WERI-Rb-1 (cell line): ENCODE measurements at regions not wholly inside any gene's neighbourhood (a gene's known extent, or its start where the extent isn't known, plus 50 kb on each side); places are given as distances from the start of the nearest gene placed in this dataset.

Experiments used
- DNase-seq: peaks from one replicate; pipeline ENCODE4 v3.0.0-alpha.2; 2020
- H3K27ac ChIP-seq: fragments of 250-450 bp; sonication (Bioruptor Pico); 2 replicates; pipeline ENCODE4 v1.5.1; 2020; ENCODE audit warnings: mild to moderate bottlenecking, moderate library complexity
- H3K27me3 ChIP-seq: fragments of 250-450 bp; sonication (Bioruptor Pico); 2 replicates; pipeline ENCODE4 v1.5.1; 2021; ENCODE audit warnings: mild to moderate bottlenecking, low read depth, moderate library complexity; ENCODE audit not compliant: insufficient read depth, severe bottlenecking
- H3K36me3 ChIP-seq: fragments of 250-450 bp; sonication (Bioruptor Pico); 2 replicates; pipeline ENCODE4 v1.5.1; 2020; ENCODE audit warnings: mild to moderate bottlenecking, moderate library complexity
- H3K4me3 ChIP-seq: 2 replicates; pipeline ENCODE4 v1.5.1; 2011; ENCODE audit warnings: low read depth, mild to moderate bottlenecking, control low read depth, low read length
- H3K9me3 ChIP-seq: fragments of 250-450 bp; sonication (Bioruptor Pico); 2 replicates; pipeline ENCODE4 v1.5.1; 2021; ENCODE audit warnings: mild to moderate bottlenecking, moderate library complexity; ENCODE audit not compliant: severe bottlenecking
- TF ChIP-seq, protein P1 (sequence below): IDR thresholded peaks from 2 replicates; pipeline ENCODE4 v1.5.1; 2011; ENCODE audit warnings: low read depth, mild to moderate bottlenecking, control low read depth, inconsistent platforms, low read length

DNA sequence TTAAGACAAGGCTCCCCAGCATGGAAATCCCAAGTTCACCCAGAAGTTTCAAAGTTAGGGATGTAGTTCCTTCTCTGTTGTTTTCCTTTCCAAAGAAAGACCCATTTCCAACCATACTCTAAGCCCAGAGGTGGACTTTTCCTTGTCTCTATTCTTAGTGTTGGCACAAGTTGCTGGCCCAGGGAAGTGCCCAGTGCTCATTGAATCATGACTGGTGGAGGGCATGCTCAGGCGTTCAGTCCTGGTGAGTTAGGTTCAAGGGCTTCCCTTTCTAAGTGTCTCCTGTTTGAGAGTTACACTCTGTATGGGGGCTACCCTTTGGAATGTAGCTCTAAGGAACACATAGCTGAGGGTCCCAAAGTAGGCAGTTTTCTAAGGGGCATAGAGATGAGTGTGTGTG lies 389.5 kb downstream of the KCNRG start:
- Histone ChIP-seq H3K4me3 (no peak overlapping the region), H3K36me3 (no peaks in the 10 kb centered on the region), H3K27me3 (no peaks in the 10 kb centered on the region), H3K9me3 (no peaks in the 10 kb centered on the region), H3K27ac (no peak overlapping the region)
- TF ChIP-seq, protein P1, sequence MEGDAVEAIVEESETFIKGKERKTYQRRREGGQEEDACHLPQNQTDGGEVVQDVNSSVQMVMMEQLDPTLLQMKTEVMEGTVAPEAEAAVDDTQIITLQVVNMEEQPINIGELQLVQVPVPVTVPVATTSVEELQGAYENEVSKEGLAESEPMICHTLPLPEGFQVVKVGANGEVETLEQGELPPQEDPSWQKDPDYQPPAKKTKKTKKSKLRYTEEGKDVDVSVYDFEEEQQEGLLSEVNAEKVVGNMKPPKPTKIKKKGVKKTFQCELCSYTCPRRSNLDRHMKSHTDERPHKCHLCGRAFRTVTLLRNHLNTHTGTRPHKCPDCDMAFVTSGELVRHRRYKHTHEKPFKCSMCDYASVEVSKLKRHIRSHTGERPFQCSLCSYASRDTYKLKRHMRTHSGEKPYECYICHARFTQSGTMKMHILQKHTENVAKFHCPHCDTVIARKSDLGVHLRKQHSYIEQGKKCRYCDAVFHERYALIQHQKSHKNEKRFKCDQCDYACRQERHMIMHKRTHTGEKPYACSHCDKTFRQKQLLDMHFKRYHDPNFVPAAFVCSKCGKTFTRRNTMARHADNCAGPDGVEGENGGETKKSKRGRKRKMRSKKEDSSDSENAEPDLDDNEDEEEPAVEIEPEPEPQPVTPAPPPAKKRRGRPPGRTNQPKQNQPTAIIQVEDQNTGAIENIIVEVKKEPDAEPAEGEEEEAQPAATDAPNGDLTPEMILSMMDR, result no peak
- no peak for DNase-seq

DNA sequence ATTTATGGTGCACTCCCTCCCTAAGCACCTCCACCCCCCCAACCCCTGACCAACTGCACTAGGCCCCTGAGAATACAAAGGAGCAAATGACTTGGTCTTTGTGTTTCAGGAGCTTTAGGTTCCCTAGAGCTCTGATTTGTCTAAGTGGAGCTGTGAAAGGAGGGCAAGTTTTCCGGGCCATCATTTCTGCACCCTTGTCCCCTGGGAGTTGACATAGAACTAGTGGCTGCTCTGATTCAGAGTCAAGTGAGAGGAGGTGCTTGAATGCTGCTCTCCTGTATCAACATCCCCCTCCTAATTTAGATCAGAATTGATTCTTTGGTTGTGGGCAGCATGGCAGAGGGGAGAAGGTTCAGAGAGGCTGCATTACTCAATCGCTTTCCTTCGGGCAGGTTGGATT lies 391.6 kb downstream of the KCNRG start:
- no peak for DNase-seq
- Histone ChIP-seq H3K36me3 (no peaks in the 10 kb centered on the region), H3K9me3 (no peaks in the 10 kb centered on the region), H3K4me3 (no peak overlapping the region), H3K27me3 (no peaks in the 10 kb centered on the region), H3K27ac (no peak overlapping the region)
- TF ChIP-seq, protein P1, result no peak

GRCh38 chr13:50408068-50408467 lies 392.8 kb downstream of the KCNRG start:
- no peak overlapping the region for H3K4me3 ChIP-seq
- no peak for DNase-seq
- TF ChIP-seq, protein P1, result no peak
- H3K36me3 ChIP-seq, result no peaks in the 10 kb centered on the region
- H3K9me3 ChIP-seq, result no peaks in the 10 kb centered on the region
- no peak overlapping the region for H3K27ac ChIP-seq
- no peaks in the 10 kb centered on the region for H3K27me3 ChIP-seq

DNA sequence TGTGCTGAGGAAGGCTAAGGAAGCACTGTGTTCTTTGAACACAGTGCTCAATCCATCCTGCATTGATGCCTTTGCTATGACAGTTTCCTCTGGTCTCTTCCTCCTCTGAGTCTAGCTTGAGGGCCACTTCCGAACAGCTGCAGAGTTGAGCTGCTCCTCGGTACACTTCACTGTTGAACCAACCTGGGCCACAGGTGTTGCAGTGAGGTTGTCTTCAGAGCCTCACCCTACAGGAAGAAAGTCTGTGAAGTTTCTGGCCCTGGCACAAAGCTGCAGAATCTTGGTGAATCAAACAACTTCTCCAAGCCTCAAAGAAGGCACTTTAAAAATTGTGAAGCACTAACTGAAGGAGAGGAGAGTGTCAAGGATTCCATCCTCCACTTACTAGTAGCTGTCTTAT lies 394.0 kb downstream of the KCNRG start:
- H3K27me3 ChIP-seq, result no peaks in the 10 kb centered on the region
- DNase-seq, result no peak
- H3K4me3 ChIP-seq, result no peak overlapping the region
- H3K36me3 ChIP-seq, result no peaks in the 10 kb centered on the region
- H3K27ac ChIP-seq, result no peak overlapping the region
- no peaks in the 10 kb centered on the region for H3K9me3 ChIP-seq
- TF ChIP-seq, protein P1, result no peak

GRCh38 chr13:50410921-50411746 lies 395.9 kb downstream of the KCNRG start:
- Histone ChIP-seq H3K9me3 (no peaks in the 10 kb centered on the region), H3K27me3 (no peaks in the 10 kb centered on the region), H3K36me3 (no peaks in the 10 kb centered on the region), H3K4me3 (no peak overlapping the region), H3K27ac (no peak overlapping the region)
- TF ChIP-seq, protein P1, result no peak
- no peak for DNase-seq
